Thyroid gland (tissue), 4 donors: ENCODE measurements at regions not wholly inside any gene's neighbourhood (a gene's known extent, or its start where the extent isn't known, plus 50 kb on each side); places are given as distances from the start of the nearest gene placed in this dataset.

Source experiments
- POLR2A ChIP-seq, 2 donors: fragments of 450-650 bp; IDR thresholded peaks; one replicate each; pipeline ENCODE4 v1.6.1; 2017; ENCODE audit warnings: antibody characterized with exemption in 2 of 2, mild to moderate bottlenecking in 2 of 2, moderate library complexity in 1 of 2
- TF ChIP-seq, protein P1 (sequence below), 6 experiments: fragments of 200-600 bp in 3 of 6; fragments of 450-650 bp in 3 of 6; sonication (generic) in 3 of 6; IDR thresholded peaks; one replicate each; pipeline ENCODE4 v1.5.1; 2016 to 2019; ENCODE audit warnings: antibody characterized with exemption in 6 of 6, mild to moderate bottlenecking in 2 of 6, inconsistent platforms in 1 of 6, moderate library complexity in 1 of 6

DNA sequence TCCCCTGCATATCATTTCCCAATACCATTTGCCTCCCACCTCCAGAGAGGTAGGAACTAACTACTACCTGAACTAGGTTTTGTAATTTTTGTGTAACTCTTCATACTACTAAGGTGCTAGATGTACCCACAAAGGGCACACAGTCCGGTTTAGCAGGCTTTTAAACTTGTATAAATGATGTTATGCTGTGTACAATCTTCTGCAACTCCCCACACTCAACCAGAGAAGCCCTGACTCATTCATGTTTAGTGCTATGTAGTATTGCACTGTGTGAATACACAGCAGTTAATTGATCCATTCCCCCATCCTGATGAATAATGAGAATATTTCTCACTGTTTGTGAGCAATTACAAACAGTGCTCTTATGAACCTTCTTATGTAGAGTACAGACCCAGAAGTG, 285.6 kb downstream of the SMAD2 start:
- no peak for TF ChIP-seq POLR2A (IDR thresholded peaks at IDR 0.05)
- TF ChIP-seq, protein P1, sequence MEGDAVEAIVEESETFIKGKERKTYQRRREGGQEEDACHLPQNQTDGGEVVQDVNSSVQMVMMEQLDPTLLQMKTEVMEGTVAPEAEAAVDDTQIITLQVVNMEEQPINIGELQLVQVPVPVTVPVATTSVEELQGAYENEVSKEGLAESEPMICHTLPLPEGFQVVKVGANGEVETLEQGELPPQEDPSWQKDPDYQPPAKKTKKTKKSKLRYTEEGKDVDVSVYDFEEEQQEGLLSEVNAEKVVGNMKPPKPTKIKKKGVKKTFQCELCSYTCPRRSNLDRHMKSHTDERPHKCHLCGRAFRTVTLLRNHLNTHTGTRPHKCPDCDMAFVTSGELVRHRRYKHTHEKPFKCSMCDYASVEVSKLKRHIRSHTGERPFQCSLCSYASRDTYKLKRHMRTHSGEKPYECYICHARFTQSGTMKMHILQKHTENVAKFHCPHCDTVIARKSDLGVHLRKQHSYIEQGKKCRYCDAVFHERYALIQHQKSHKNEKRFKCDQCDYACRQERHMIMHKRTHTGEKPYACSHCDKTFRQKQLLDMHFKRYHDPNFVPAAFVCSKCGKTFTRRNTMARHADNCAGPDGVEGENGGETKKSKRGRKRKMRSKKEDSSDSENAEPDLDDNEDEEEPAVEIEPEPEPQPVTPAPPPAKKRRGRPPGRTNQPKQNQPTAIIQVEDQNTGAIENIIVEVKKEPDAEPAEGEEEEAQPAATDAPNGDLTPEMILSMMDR (IDR thresholded peaks at IDR 0.05): no peak
